Thyroid gland (tissue), 4 donors: ENCODE measurements at regions not wholly inside any gene's neighbourhood (a gene's known extent, or its start where the extent isn't known, plus 50 kb on each side); places are given as distances from the start of the nearest gene placed in this dataset.

Experiments
- DNase-seq, 2 donors: peaks; one replicate each; pipeline ENCODE4 v3.0.0-alpha.2; 2019
- H3K27ac ChIP-seq, 3 donors: fragments of 200-600 bp; sonication (generic); 1 replicate in 2 of 3; 2 replicates in 1 of 3; pipeline ENCODE4 v1.5.1; 2016 to 2019; ENCODE audit warnings: mild to moderate bottlenecking in 1 of 3, moderate library complexity in 1 of 3
- H3K27me3 ChIP-seq: fragments of 200-600 bp; sonication (generic); one replicate; pipeline ENCODE4 v1.5.1; 2019
- H3K36me3 ChIP-seq, 2 donors: fragments of 200-600 bp; sonication (generic); one replicate each; pipeline ENCODE4 v1.5.1; 2016 to 2019
- H3K4me1 ChIP-seq, 2 donors: fragments of 200-600 bp; sonication (generic); one replicate each; pipeline ENCODE4 v1.5.1; 2017 to 2019
- H3K4me3 ChIP-seq, 3 donors: fragments of 200-600 bp; sonication (generic); replicated peaks in 1 of 3; 1 replicate in 2 of 3; 2 replicates in 1 of 3; pipeline ENCODE4 v1.5.1; 2016; ENCODE audit warnings: mild to moderate bottlenecking in 1 of 3
- H3K9me3 ChIP-seq: fragments of 200-600 bp; sonication (generic); one replicate; pipeline ENCODE4 v1.5.1; 2017
- CTCF ChIP-seq, 6 experiments: fragments of 200-600 bp in 3 of 6; fragments of 450-650 bp in 3 of 6; sonication (generic) in 3 of 6; IDR thresholded peaks; one replicate each; pipeline ENCODE4 v1.5.1; 2016 to 2019; ENCODE audit warnings: antibody characterized with exemption in 6 of 6, mild to moderate bottlenecking in 2 of 6, inconsistent platforms in 1 of 6, moderate library complexity in 1 of 6
- POLR2A ChIP-seq, 2 donors: fragments of 450-650 bp; IDR thresholded peaks; one replicate each; pipeline ENCODE4 v1.6.1; 2017; ENCODE audit warnings: antibody characterized with exemption in 2 of 2, mild to moderate bottlenecking in 2 of 2, moderate library complexity in 1 of 2
- WGBS, 2 donors: methylation state at CpG; one replicate each; pipeline ENCODE4 v1.1.5; 2017; 5-methylcytosine and 5-hydroxymethylcytosine counted together
- intact Hi-C: fragments of 100-400 bp; cut with DNase I; formaldehyde crosslinking; loops from one replicate; pipeline ENCODE4 v1.15.1; 2023

GRCh38 chr1:5084676-5085075 is 430.3 kb downstream of the AJAP1 start:
- TF ChIP-seq CTCF (IDR thresholded peaks at IDR 0.05) (no peak), POLR2A (IDR thresholded peaks at IDR 0.05) (no peak)
- intact Hi-C loops, result no loop called here

GRCh38 chr1:5067246-5067645 is 412.8 kb downstream of the AJAP1 start:
- H3K4me3 ChIP-seq, result no peak overlapping the region
- 7 to 17% methylated on average over 1 of the region's 1 CpG for WGBS, 2 donors
- intact Hi-C loops, result no loop called here
- DNase-seq, result no peak
- H3K4me1 ChIP-seq, result no peaks in the 10 kb centered on the region
- TF ChIP-seq CTCF (IDR thresholded peaks at IDR 0.05), result no peak
- no peak for TF ChIP-seq POLR2A (IDR thresholded peaks at IDR 0.05)
- H3K9me3 ChIP-seq, result no peaks in the 10 kb centered on the region
- H3K27ac ChIP-seq, result no peak overlapping the region
- H3K27me3 ChIP-seq, result no peaks in the 10 kb centered on the region
- H3K36me3 ChIP-seq, result no peaks in the 10 kb centered on the region

More at GRCh38 chr1:5084676-5085075, 430.3 kb downstream of the AJAP1 start:
- H3K4me1 ChIP-seq, result no peaks in the 10 kb centered on the region
- H3K27me3 ChIP-seq, result no peaks in the 10 kb centered on the region
- DNase-seq, result no peak
- no peaks in the 10 kb centered on the region for H3K36me3 ChIP-seq
- H3K9me3 ChIP-seq, result no peaks in the 10 kb centered on the region
- no peak overlapping the region for H3K4me3 ChIP-seq
- no peak overlapping the region for H3K27ac ChIP-seq
- 81 to 89% methylated on average over 4 of the region's 4 CpGs for WGBS, 2 donors

- no peak overlapping the region for H3K27ac ChIP-seq
- H3K4me1 ChIP-seq, result no peaks in the 10 kb centered on the region
- H3K36me3 ChIP-seq, result no peaks in the 10 kb centered on the region
- no peak for TF ChIP-seq POLR2A (IDR thresholded peaks at IDR 0.05)
- TF ChIP-seq CTCF (IDR thresholded peaks at IDR 0.05), result no peak
- H3K4me3 ChIP-seq, result no peak overlapping the region
- intact Hi-C loops, result no loop called here
- H3K9me3 ChIP-seq, result no peaks in the 10 kb centered on the region
- no peak for DNase-seq
- no peaks in the 10 kb centered on the region for H3K27me3 ChIP-seq
- WGBS, 2 donors, result 30 to 41% methylated on average over 3 of the region's 3 CpGs
These were observed 399.3 kb downstream of the AJAP1 start for GRCh38 chr1:5053744-5054143.

- Histone ChIP-seq H3K27ac (no peak overlapping the region), H3K9me3 (no peaks in the 10 kb centered on the region), H3K27me3 (no peaks in the 10 kb centered on the region), H3K4me3 (no peak overlapping the region), H3K36me3 (no peaks in the 10 kb centered on the region), H3K4me1 (no peaks in the 10 kb centered on the region)
- intact Hi-C loops, result no loop called here
- 69 to 73% methylated on average over 2 of the region's 2 CpGs for WGBS, 2 donors
- TF ChIP-seq POLR2A (IDR thresholded peaks at IDR 0.05) (no peak), CTCF (IDR thresholded peaks at IDR 0.05) (no peak)
- DNase-seq, result no peak
These were observed 374.7 kb downstream of the AJAP1 start for GRCh38 chr1:5029136-5029535.

- H3K27me3 ChIP-seq, result no peaks in the 10 kb centered on the region
- TF ChIP-seq POLR2A (IDR thresholded peaks at IDR 0.05) (no peak), CTCF (IDR thresholded peaks at IDR 0.05) (no peak)
These were observed 357.8 kb downstream of the AJAP1 start for GRCh38 chr1:5012249-5012648.

More at GRCh38 chr1:5012249-5012648, 357.8 kb downstream of the AJAP1 start:
- Histone ChIP-seq H3K36me3 (no peaks in the 10 kb centered on the region), H3K4me1 (no peaks in the 10 kb centered on the region), H3K9me3 (no peaks in the 10 kb centered on the region), H3K27ac (no peak overlapping the region), H3K4me3 (no peak overlapping the region)
- DNase-seq, result no peak
- 69 to 79% methylated on average over 3 of the region's 3 CpGs for whole genome bisulfite sequencing, 2 donors
- intact Hi-C loops, result no loop called here
